ENCODE measurements at regions not wholly inside any gene's neighbourhood (a gene's known extent, or its start where the extent isn't known, plus 50 kb on each side); places are given as distances from the start of the nearest gene placed in this dataset.
A peak's percentile ranks its signal among the peaks of the same experiment; 100 is the strongest.

DNA sequence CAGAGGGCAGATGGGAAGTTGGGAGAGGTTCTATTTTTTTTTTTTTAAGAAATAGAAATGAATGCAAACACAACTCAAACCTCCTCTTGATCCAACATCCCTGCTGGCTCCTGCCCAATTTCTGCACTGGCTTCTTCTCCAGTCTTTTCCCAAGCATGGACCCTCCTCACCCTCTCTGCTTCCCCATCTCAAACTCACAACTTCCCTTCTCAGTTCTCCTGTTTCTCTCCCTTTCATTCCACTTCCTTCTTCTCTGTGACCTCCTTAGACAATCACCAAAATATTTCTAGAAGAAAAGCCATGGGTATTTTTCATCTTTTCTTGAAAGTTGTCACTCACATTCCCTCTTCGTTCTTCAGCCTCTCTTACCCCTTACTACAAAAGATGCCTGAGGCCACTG, 85.2 kb upstream of the VPREB1 start:
- FAIRE-seq (no peak), DNase-seq (ENCODE audit: low read depth) (no peak)
- Histone ChIP-seq H3K36me3 (ENCODE audit: control insufficient read depth, insufficient read depth, low read length) (no peaks in the 10 kb centered on the region), H3K27me3 (ENCODE audit: control insufficient read depth, insufficient read depth, low read length) (peaks cover 6% of the 10 kb centered on the region), H3K4me3 (ENCODE audit: low read depth, low read length) (no peak overlapping the region)
- TF ChIP-seq, protein P1, sequence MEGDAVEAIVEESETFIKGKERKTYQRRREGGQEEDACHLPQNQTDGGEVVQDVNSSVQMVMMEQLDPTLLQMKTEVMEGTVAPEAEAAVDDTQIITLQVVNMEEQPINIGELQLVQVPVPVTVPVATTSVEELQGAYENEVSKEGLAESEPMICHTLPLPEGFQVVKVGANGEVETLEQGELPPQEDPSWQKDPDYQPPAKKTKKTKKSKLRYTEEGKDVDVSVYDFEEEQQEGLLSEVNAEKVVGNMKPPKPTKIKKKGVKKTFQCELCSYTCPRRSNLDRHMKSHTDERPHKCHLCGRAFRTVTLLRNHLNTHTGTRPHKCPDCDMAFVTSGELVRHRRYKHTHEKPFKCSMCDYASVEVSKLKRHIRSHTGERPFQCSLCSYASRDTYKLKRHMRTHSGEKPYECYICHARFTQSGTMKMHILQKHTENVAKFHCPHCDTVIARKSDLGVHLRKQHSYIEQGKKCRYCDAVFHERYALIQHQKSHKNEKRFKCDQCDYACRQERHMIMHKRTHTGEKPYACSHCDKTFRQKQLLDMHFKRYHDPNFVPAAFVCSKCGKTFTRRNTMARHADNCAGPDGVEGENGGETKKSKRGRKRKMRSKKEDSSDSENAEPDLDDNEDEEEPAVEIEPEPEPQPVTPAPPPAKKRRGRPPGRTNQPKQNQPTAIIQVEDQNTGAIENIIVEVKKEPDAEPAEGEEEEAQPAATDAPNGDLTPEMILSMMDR (IDR thresholded peaks at IDR 0.05; ENCODE audit: insufficient read depth, low read length, severe bottlenecking): no peak

DNA sequence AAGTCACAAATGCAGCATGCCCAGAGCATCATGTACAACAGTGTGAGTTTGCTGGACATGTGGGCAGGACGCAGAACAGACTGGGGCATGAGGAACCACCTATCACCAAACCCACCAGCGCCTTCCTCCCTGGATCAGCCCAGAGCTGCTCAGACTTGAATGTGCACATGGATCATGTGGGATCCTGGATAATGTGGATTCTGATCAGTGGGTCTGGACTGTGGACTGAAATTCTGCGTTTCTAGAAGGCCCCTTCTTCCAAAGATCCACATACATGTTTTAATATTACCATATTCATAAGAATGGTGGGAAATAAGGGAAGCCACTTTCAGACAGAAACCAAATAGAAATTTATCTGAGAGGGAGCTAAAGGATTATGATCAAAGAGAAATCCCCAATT, 85.6 kb upstream of the VPREB1 start:
- H3K27me3 ChIP-seq (ENCODE audit: control insufficient read depth, insufficient read depth, low read length): peaks cover 6% of the 10 kb centered on the region
- no peak overlapping the region for H3K4me3 ChIP-seq (ENCODE audit: low read depth, low read length)
- no peaks in the 10 kb centered on the region for H3K36me3 ChIP-seq (ENCODE audit: control insufficient read depth, insufficient read depth, low read length)
- TF ChIP-seq, protein P1 (IDR thresholded peaks at IDR 0.05; ENCODE audit: insufficient read depth, low read length, severe bottlenecking): no peak
- peak; percentile 80 for FAIRE-seq
- no peak for DNase-seq (ENCODE audit: low read depth)

DNA sequence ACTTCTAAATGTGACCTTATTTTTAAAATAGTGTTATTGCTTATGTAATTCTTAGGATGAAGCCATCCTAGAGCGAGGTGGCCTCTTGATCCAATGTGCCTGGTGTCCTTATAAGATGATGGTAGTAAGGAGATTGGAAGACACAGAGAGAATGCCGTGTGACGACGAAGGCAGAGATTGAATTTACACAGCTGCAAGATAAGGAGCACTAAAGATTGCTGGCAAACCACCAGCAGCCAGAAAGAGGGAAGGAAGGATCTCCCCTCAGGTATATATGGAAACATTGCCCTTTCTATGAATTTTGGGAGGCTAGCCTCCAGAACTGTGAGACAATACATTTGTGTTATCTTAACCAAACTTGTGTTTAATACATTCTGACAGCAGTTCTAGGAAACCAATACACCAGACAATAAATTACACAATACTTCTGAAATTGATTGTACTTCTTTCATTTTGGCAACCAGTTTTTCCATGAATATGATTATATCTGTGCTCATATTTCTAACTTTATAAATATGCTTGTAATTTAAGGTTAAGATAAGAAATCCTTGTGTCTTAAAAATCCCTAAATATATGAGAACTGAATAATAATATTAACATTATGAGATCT, 86.3 kb upstream of the VPREB1 start:
- no peaks in the 10 kb centered on the region for H3K36me3 ChIP-seq (ENCODE audit: control insufficient read depth, insufficient read depth, low read length)
- H3K4me3 ChIP-seq (ENCODE audit: low read depth, low read length): no peak overlapping the region
- peaks cover 6% of the 10 kb centered on the region for H3K27me3 ChIP-seq (ENCODE audit: control insufficient read depth, insufficient read depth, low read length)
- no peak for FAIRE-seq
- no peak for DNase-seq (ENCODE audit: low read depth)
- TF ChIP-seq, protein P1 (IDR thresholded peaks at IDR 0.05; ENCODE audit: insufficient read depth, low read length, severe bottlenecking): no peak

DNA sequence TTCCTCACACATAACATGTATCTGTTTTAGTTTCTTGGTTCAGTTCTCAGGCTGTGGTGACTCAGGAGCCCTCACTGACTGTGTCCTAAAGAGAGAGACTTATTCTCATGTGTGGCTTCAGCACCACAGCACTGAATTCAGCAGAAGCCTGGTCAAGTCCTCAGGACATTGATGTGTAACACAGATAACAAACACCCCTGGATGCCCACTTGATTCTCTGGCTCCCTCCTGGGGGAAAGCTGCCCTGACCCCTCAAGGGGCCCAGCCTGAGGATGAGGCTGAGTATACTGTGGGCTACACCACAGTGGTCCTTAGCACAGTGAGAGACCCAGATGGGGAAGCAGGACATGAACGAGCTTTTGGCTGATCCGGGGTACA, 87.2 kb upstream of the VPREB1 start:
- no peak for FAIRE-seq
- TF ChIP-seq, protein P1 (IDR thresholded peaks at IDR 0.05; ENCODE audit: insufficient read depth, low read length, severe bottlenecking): no peak

DNA sequence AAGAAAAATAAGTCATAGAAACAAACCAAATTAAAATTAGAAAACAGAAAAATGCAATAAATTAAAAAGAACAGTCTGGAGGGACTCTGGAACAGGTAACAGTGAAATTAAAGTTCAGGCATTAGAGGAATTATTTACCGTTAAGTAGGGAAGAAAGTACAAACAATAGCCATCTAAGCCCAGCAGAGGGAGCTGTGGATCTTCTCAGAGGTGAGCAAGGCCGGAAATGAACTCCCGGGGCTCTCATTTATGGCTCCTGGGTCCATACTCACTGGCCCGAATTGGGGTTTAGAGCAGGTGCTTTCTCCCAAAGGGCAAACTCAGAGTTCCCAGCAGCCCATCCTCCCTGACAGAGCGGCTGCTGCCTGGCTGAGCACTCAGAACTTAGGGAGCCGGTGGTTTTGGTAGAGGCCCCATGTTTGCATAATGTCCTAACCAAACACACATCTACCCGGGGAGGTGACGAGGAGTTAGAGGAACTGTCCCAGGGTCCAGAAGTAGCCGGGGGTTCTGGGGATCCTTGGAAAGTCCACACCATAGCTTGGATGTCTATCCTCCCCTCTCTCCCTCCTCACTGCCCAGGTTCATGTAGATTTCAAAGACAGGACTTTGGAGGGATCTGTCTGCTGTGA, 87.8 kb upstream of the VPREB1 start:
- FAIRE-seq (no peak), DNase-seq (ENCODE audit: low read depth) (peak; percentile 67)
- no peak overlapping the region for H3K4me3 ChIP-seq (ENCODE audit: low read depth, low read length)
- peaks cover 2% of the 10 kb centered on the region for H3K27me3 ChIP-seq (ENCODE audit: control insufficient read depth, insufficient read depth, low read length)
- TF ChIP-seq, protein P1 (IDR thresholded peaks at IDR 0.05; ENCODE audit: insufficient read depth, low read length, severe bottlenecking): peak; percentile 85
- no peaks in the 10 kb centered on the region for H3K36me3 ChIP-seq (ENCODE audit: control insufficient read depth, insufficient read depth, low read length)

More for the DNA sequence above, 87.2 kb upstream of the VPREB1 start:
- no peak overlapping the region for H3K4me3 ChIP-seq (ENCODE audit: low read depth, low read length)
- peaks cover 3% of the 10 kb centered on the region for H3K27me3 ChIP-seq (ENCODE audit: control insufficient read depth, insufficient read depth, low read length)
- DNase-seq (ENCODE audit: low read depth): no peak
- H3K36me3 ChIP-seq (ENCODE audit: control insufficient read depth, insufficient read depth, low read length): no peaks in the 10 kb centered on the region

DNA sequence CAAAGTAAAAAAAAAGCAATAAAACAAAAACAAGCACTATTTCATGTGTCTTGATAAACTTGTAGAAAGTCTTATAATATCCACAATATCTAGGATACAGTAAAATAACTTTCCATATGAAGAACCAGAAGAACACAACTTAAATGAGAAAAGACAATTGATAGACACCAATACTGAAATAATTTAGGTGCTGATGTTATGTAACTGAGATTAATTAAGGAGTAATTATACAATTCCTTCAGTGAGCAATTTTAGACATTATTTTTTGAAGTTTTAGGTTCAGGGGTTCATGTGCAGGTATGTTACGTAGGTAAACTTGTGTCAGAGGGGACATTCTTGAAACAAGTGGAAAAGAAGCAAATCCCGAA, 88.3 kb upstream of the VPREB1 start:
- DNase-seq (ENCODE audit: low read depth) (no peak), FAIRE-seq (no peak)
- TF ChIP-seq, protein P1 (IDR thresholded peaks at IDR 0.05; ENCODE audit: insufficient read depth, low read length, severe bottlenecking): no peak
- H3K36me3 ChIP-seq (ENCODE audit: control insufficient read depth, insufficient read depth, low read length): no peaks in the 10 kb centered on the region
- H3K27me3 ChIP-seq (ENCODE audit: control insufficient read depth, insufficient read depth, low read length): peaks cover 2% of the 10 kb centered on the region
- no peak overlapping the region for H3K4me3 ChIP-seq (ENCODE audit: low read depth, low read length)
